ENCODE measurements at regions not wholly inside any gene's neighbourhood (a gene's known extent, or its start where the extent isn't known, plus 50 kb on each side); places are given as distances from the start of the nearest gene placed in this dataset.
A peak's percentile ranks its signal among the peaks of the same experiment; 100 is the strongest.

GRCh38 chr15:81484086-81484955, 110.3 kb upstream of the TMC3 start:
- DNase-seq (ENCODE audit: low read depth, low spot score) = no peak

- DNase-seq (ENCODE audit: low read depth, low spot score) = no peak
Measured at GRCh38 chr15:81483496-81483895, 109.5 kb upstream of the TMC3 start.

- DNase-seq (ENCODE audit: low read depth, low spot score) = no peak
Measured at GRCh38 chr15:81481346-81481745, 107.3 kb upstream of the TMC3 start.

- DNase-seq (ENCODE audit: low read depth, low spot score) = peak; percentile 12
Measured at GRCh38 chr15:81480645-81481053, 106.6 kb upstream of the TMC3 start.

- no peak for DNase-seq (ENCODE audit: low read depth, low spot score)
Measured at GRCh38 chr15:81478354-81478753, 104.3 kb upstream of the TMC3 start.

GRCh38 chr15:81475926-81476325, 101.9 kb upstream of the TMC3 start:
- DNase-seq (ENCODE audit: low read depth, low spot score) = no peak

- DNase-seq (ENCODE audit: low read depth, low spot score) = no peak
Measured at GRCh38 chr15:81475471-81475870, 101.5 kb upstream of the TMC3 start.

- DNase-seq (ENCODE audit: low read depth, low spot score) = no peak
Measured at GRCh38 chr15:81473946-81474345, 99.9 kb upstream of the TMC3 start.

- no peak for DNase-seq (ENCODE audit: low read depth, low spot score)
Measured at GRCh38 chr15:81473177-81473576, 99.2 kb upstream of the TMC3 start.

- DNase-seq (ENCODE audit: low read depth, low spot score) = no peak
Measured at GRCh38 chr15:81471151-81471550, 97.1 kb upstream of the TMC3 start.

- no peak for DNase-seq (ENCODE audit: low read depth, low spot score)
Measured at GRCh38 chr15:81469154-81469553, 95.1 kb upstream of the TMC3 start.

- DNase-seq (ENCODE audit: low read depth, low spot score) = no peak
Measured at GRCh38 chr15:81466741-81467140, 92.7 kb upstream of the TMC3 start.

- DNase-seq (ENCODE audit: low read depth, low spot score) = no peak
Measured at GRCh38 chr15:81454024-81454423, 80.0 kb upstream of the TMC3 start.

GRCh38 chr15:81450721-81451120, 76.7 kb upstream of the TMC3 start:
- no peak for DNase-seq (ENCODE audit: low read depth, low spot score)

- no peak for DNase-seq (ENCODE audit: low read depth, low spot score)
Measured at GRCh38 chr15:81449836-81450474, 75.9 kb upstream of the TMC3 start.

- DNase-seq (ENCODE audit: low read depth, low spot score) = no peak
Measured at GRCh38 chr15:81443040-81443820, 69.2 kb upstream of the TMC3 start.

GRCh38 chr15:81442454-81442853, 68.4 kb upstream of the TMC3 start:
- no peak for DNase-seq (ENCODE audit: low read depth, low spot score)

- DNase-seq (ENCODE audit: low read depth, low spot score) = no peak
Measured at GRCh38 chr15:81434851-81435250, 60.8 kb upstream of the TMC3 start.

GRCh38 chr15:81433462-81433861, 59.4 kb upstream of the TMC3 start:
- DNase-seq (ENCODE audit: low read depth, low spot score) = no peak

- no peak for DNase-seq (ENCODE audit: low read depth, low spot score)
Measured at GRCh38 chr15:81432179-81432578, 58.2 kb upstream of the TMC3 start.

- no peak for DNase-seq (ENCODE audit: low read depth, low spot score)
Measured at GRCh38 chr15:81427176-81427575, 53.2 kb upstream of the TMC3 start.

- no peak for DNase-seq (ENCODE audit: low read depth, low spot score)
Measured at GRCh38 chr15:81425905-81426304, 51.9 kb upstream of the TMC3 start.
